Loucy (cell line): ENCODE measurements at regions not wholly inside any gene's neighbourhood (a gene's known extent, or its start where the extent isn't known, plus 50 kb on each side); places are given as distances from the start of the nearest gene placed in this dataset.

Experiments used
- H2AFZ ChIP-seq: fragments of 200-600 bp; sonication (generic); 2 replicates; pipeline ENCODE4 v1.6.0; 2016; ENCODE audit warnings: antibody characterized with exemption, mild to moderate bottlenecking, low read length, moderate library complexity
- H3F3A ChIP-seq: fragments of 200-600 bp; 2 replicates; pipeline ENCODE4 v1.6.0; 2016; ENCODE audit warnings: antibody characterized with exemption, low read depth, mild to moderate bottlenecking
- H3K27me3 ChIP-seq: fragments of 200-600 bp; sonication (generic); 2 replicates; pipeline ENCODE4 v1.6.1; 2014; ENCODE audit warnings: low read length, mild to moderate bottlenecking; ENCODE audit not compliant: insufficient read depth, poor library complexity, severe bottlenecking
- H3K36me3 ChIP-seq: fragments of 200-600 bp; sonication (generic); 2 replicates; pipeline ENCODE4 v1.6.1; 2016; ENCODE audit warnings: low read length; ENCODE audit not compliant: insufficient read depth
- H3K4me1 ChIP-seq: fragments of 200-600 bp; sonication (generic); 2 replicates; pipeline ENCODE4 v1.5.1; 2014; ENCODE audit warnings: low read length, mild to moderate bottlenecking; ENCODE audit not compliant: insufficient read depth, poor library complexity, severe bottlenecking
- H3K4me2 ChIP-seq: fragments of 200-600 bp; sonication (generic); 2 replicates; pipeline ENCODE4 v1.6.0; 2014; ENCODE audit warnings: antibody characterized with exemption, low read length, low read depth, mild to moderate bottlenecking; ENCODE audit not compliant: poor library complexity, severe bottlenecking
- H3K4me3 ChIP-seq: fragments of 200-600 bp; sonication (generic); 2 replicates; pipeline ENCODE4 v1.5.1; 2014; ENCODE audit warnings: low read length, mild to moderate bottlenecking, mixed read lengths; ENCODE audit not compliant: poor library complexity, severe bottlenecking
- H3K79me2 ChIP-seq: fragments of 200-600 bp; sonication (generic); 2 replicates; pipeline ENCODE4 v1.6.1; 2014; ENCODE audit warnings: low read length; ENCODE audit not compliant: insufficient read depth
- H3K9ac ChIP-seq: fragments of 200-600 bp; sonication (generic); 2 replicates; pipeline ENCODE4 v1.6.0; 2014; ENCODE audit warnings: mild to moderate bottlenecking, low read depth, low read length, moderate library complexity; ENCODE audit not compliant: poor library complexity, severe bottlenecking
- H3K9me2 ChIP-seq: fragments of 200-600 bp; sonication (generic); replicated peaks from 2 replicates; pipeline ENCODE4 v1.6.1; 2016; ENCODE audit warnings: low read depth, low read length, mixed read lengths
- H3K9me3 ChIP-seq: fragments of 200-600 bp; sonication (generic); 2 replicates; pipeline ENCODE4 v1.6.1; 2014; ENCODE audit warnings: mild to moderate bottlenecking, antibody characterized with exemption, low read length, low read depth; ENCODE audit not compliant: insufficient read depth
- H4K20me1 ChIP-seq: fragments of 200-600 bp; sonication (generic); 2 replicates; pipeline ENCODE4 v1.6.0; 2014; ENCODE audit warnings: antibody characterized with exemption, low read length, mild to moderate bottlenecking; ENCODE audit not compliant: insufficient read depth, poor library complexity, severe bottlenecking
- EZH2phosphoT487 ChIP-seq: fragments of 200-600 bp; IDR thresholded peaks from 2 replicates; pipeline ENCODE4 v1.6.1; 2018; ENCODE audit warnings: antibody characterized with exemption, mild to moderate bottlenecking, moderate library complexity, borderline replicate concordance
- TF ChIP-seq, protein P1 (sequence below): fragments of 200-600 bp; sonication (generic); conservative IDR thresholded peaks from 2 replicates; pipeline ENCODE4 v1.5.1; 2014; ENCODE audit warnings: mild to moderate bottlenecking, antibody characterized with exemption, low read length

DNA sequence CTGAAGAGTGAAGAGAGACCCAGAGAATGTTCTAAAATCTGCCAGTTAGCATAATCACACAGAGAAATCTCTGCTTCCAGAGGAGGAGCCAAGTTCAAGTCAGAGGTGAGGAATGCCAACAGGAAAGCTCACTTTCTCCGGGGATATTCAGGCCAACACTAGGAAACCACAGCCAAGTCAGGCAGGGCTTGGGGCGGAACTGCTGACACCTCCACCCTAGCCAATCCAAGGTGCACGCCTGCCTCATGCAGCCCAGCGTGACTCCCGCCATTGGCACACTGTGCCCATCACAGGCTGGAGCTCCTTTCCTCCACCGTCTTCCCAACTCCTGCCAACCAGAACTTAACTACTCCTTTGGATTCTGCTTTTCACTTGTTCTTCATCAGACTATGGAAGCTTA lies 374.3 kb upstream of the CCDC196 start:
- Histone ChIP-seq H4K20me1 (no peaks in the 10 kb centered on the region), H3F3A (no peaks in the 10 kb centered on the region), H2AFZ (no peak overlapping the region), H3K27me3 (no peaks in the 10 kb centered on the region), H3K4me1 (no peaks in the 10 kb centered on the region), H3K36me3 (no peaks in the 10 kb centered on the region), H3K9me3 (no peaks in the 10 kb centered on the region; the same call in 1 of the 2 replicates), H3K4me3 (no peak overlapping the region), H3K9ac (no peak overlapping the region), H3K9me2 (no peaks in the 10 kb centered on the region), H3K79me2 (no peaks in the 10 kb centered on the region), H3K4me2 (no peak overlapping the region)
- no peak for TF ChIP-seq EZH2phosphoT487
- TF ChIP-seq, protein P1, sequence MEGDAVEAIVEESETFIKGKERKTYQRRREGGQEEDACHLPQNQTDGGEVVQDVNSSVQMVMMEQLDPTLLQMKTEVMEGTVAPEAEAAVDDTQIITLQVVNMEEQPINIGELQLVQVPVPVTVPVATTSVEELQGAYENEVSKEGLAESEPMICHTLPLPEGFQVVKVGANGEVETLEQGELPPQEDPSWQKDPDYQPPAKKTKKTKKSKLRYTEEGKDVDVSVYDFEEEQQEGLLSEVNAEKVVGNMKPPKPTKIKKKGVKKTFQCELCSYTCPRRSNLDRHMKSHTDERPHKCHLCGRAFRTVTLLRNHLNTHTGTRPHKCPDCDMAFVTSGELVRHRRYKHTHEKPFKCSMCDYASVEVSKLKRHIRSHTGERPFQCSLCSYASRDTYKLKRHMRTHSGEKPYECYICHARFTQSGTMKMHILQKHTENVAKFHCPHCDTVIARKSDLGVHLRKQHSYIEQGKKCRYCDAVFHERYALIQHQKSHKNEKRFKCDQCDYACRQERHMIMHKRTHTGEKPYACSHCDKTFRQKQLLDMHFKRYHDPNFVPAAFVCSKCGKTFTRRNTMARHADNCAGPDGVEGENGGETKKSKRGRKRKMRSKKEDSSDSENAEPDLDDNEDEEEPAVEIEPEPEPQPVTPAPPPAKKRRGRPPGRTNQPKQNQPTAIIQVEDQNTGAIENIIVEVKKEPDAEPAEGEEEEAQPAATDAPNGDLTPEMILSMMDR, result no peak

DNA sequence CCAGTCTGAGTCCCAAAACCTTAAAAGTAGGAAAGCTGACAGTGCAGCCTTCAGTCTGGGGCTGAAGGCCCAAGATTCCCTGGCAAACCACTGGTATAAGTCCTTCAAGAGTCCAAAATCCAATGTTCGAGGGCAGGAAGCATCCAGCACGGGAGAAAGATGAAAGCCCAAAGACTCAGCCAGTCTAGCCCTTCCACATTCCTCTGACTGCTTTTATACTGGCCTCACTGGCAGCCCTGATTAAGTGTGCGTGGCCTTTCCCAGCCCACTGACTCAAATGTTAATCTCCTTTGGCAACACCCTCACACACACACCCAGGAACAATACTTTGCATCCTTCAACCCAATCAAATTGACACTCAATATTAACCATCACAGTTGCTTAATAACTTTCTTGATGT lies 372.1 kb upstream of the CCDC196 start:
- Histone ChIP-seq H3K9ac (no peak overlapping the region), H3K4me3 (no peak overlapping the region), H3K36me3 (no peaks in the 10 kb centered on the region), H4K20me1 (no peaks in the 10 kb centered on the region), H2AFZ (no peak overlapping the region), H3K9me3 (no peaks in the 10 kb centered on the region; the same call in 1 of the 2 replicates), H3K4me2 (no peak overlapping the region), H3K4me1 (no peaks in the 10 kb centered on the region), H3K9me2 (no peaks in the 10 kb centered on the region), H3K27me3 (no peaks in the 10 kb centered on the region), H3K79me2 (no peaks in the 10 kb centered on the region), H3F3A (no peaks in the 10 kb centered on the region)
- TF ChIP-seq EZH2phosphoT487, result no peak
- TF ChIP-seq, protein P1, result no peak

DNA sequence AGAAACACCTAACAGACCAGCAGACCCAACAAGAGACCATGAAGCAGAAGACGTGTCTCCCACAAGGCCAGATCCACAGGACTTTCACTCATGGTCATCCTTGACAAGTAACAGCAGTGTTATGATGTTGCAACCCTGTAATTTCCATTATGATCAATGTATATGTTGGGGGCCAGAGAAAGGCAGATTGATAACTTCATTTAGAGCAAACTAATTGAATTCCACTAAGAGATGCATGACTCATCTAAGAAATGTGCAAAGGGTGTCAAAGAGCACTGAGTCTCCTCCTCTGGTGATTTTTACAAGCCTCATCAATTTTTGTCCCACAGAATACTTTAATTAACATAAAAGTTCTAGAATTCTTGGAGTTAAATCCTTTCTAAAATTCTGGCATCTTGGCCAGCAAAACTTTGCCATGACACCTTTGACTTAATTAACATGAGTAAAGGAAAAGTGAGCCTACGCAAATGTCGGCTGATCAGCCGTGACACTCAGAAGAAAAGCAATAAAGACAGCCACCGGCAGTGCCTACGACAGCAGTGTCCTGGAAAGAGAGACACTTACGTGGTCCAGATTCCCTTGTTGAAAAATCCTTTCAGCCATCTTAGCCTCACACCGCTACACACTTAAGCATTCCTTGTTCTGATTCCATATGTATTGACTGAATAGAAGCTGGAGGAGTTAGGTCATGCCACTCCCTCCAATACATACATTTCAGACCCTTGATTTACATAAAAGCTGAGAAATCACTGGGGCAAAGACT lies 370.2 kb upstream of the CCDC196 start:
- Histone ChIP-seq H3K9me3 (no peaks in the 10 kb centered on the region; the same call in 1 of the 2 replicates), H3K4me2 (no peak overlapping the region)

More for the DNA sequence above, 370.2 kb upstream of the CCDC196 start:
- no peaks in the 10 kb centered on the region for H3K36me3 ChIP-seq
- H3K4me3 ChIP-seq, result no peak overlapping the region
- no peaks in the 10 kb centered on the region for H3K27me3 ChIP-seq
- no peaks in the 10 kb centered on the region for H3K79me2 ChIP-seq
- H3K9ac ChIP-seq, result no peak overlapping the region
- H4K20me1 ChIP-seq, result no peaks in the 10 kb centered on the region
- TF ChIP-seq, protein P1, result no peak
- TF ChIP-seq EZH2phosphoT487, result no peak
- no peaks in the 10 kb centered on the region for H3K9me2 ChIP-seq
- H3K4me1 ChIP-seq, result no peaks in the 10 kb centered on the region
- no peaks in the 10 kb centered on the region for H3F3A ChIP-seq
- H2AFZ ChIP-seq, result no peak overlapping the region
